Activated naive CD4-positive, alpha-beta T cell treated with Interleukin-2 at 50 U/mL for 16 hours (primary cell): ENCODE measurements at regions not wholly inside any gene's neighbourhood (a gene's known extent, or its start where the extent isn't known, plus 50 kb on each side); places are given as distances from the start of the nearest gene placed in this dataset.
"Not testable (repeated sequence)": the region's sequence is repeated elsewhere in the genome, so short reads cannot be mapped to it uniquely, and the experiment has no call there.

ENCODE experiments used
- DNase-seq: peaks from one replicate; pipeline ENCODE4 v3.0.0-alpha.2; 2020

DNA sequence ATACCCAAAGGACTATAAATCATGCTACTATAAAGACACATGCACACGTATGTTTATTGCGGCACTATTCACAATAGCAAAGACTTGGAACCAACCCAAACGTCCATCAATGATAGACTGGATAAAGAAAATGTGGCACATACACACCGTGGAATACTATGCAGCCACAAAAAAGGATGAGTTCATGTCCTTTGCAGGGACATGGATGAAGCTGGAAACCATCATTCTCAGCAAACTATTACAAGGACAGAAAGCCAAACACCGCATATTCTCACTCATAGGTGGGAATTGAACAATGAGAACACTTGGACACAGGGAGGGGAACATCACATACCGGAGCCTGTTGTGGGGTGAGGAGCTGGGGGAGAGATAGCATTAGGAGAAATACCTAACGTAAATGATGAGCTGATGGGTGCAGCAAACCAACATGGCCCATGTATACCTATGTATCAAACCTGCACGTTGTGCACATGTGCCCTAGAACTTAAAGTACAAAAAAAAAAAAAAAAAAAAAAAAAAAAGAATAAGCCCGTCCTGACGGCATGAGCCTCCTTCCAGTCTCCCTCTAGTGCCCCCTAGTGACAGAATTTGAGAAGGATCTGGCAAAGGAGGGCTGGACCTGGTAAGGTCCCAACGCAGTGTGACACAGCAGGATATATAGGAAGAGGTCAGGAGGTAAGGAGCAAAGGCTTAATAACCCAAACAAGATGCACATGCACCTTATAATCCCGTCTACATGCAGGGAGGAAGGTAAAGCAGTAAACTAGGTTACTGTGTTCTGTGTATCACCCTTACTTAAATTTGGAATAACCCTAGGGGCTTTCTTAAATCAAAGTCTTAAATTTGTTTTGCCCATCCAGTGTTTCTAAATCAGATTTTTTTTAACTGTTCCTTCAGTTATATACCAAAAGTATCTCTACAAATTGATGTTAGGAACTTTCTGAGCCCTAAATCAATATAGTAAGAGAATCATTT is 214.8 kb downstream of the UNC5CL start:
- not testable (repeated sequence) for DNase-seq

- DNase-seq, result no peak
Measured at GRCh38 chr6:40822619-40823018, 216.4 kb downstream of the UNC5CL start.

DNA sequence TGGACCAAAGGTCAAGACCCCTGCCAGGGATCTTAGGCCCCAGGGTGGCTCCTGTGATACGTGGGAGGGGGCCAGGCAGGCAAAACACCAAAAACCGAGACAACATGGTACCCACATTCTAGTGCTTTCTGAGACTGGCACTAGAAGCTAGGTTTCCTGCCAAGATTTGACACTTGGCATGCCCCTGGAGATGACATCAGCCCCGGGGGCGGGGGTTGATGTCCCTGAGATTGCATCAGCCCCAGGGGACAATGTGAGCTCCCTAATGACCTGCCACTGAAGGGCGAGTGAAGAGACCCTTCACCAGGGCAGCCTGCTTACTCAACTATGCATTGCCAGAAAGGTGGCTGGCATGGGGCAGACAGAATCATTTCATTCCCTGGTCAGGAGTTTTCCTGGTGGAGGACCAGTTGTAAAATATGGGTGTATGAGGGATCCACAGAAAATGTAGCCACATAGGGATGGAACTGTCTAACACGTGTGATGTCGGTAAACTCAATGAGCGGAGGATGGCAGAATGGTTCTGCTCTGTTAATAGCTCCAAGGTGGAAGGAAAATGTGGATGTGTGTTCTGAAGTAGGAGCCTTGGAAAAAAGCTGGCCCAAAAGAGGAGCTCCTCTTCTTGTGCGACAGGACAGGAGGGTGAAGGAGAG is 219.7 kb downstream of the UNC5CL start:
- DNase-seq, result no peak

DNA sequence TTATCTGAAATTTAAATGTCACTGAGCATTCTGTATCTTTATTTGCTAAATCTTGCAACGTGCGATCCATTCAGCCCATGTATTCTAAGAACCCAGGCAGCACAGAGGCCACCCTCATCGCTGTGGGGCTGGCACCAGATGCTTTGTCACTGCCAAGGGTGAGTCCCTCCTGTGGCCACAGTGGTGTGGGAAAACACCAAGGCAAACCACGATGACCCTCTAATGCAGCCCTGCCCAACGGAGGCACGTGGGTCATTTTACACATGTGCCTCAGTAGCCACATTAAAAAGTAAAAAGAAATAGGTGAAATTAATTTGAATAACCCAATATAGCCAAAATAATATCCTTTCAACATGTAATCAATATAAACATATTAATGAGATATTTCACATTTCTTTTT is 221.7 kb downstream of the UNC5CL start:
- DNase-seq, result no peak

DNA sequence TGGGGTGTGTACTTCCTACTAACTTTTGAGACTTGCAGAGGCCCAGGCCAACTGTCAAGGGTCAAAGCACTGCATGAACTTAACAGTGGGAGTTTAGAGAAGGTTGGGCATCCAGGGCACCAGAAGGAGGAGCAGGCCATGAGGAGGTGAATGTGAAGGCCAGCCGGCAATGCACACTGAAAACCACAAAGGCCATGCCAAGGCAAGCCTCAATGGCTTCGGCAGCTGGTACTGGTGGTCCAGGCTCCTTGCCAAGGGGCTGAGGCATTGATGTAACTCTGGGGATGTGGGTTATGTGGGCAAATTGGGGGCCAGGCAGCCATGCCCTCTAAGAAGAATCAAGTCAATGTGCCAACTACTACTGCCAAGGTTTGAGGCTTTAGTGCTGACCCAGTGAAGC is 222.4 kb downstream of the UNC5CL start:
- DNase-seq, result no peak

DNA sequence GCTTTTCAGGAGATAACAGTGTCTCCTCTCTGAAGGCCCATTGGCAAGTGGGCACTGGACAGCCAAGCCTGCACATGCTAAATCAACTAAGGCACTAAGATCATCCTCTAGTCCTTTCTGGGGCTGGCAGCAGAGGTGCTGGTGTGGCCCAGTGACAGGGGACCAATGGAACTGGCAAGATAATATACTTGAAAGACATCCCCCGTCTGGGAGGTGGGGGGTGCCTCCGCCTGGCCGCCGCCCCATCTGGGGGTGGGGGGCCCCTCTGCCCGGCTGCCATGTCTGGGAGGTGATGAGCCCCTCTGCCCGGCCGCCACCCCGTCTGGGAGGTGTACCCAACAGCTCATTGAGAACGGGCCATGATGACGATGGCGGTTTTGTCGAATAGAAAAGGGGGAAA is 223.3 kb downstream of the UNC5CL start:
- no peak for DNase-seq

DNA sequence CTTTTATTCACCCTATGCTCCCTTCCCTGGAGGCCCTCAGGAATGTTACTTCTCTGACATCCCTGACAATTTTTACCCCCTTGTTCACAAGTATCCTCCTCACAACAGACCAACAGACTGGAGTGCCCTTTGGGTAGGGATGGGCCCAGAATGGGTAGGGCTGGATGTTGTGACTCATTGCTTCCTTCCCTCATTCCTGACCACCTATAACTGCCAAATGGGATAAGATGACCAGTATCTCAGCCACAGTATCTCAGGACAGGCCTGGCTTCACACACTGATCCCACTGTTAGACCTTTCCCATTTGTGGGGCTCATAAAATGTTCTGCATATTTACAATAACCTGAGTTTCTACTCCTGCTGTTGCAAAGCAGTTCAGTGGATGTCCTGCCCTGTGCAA is 223.0 kb upstream of the LRFN2 start:
- DNase-seq, result no peak

DNA sequence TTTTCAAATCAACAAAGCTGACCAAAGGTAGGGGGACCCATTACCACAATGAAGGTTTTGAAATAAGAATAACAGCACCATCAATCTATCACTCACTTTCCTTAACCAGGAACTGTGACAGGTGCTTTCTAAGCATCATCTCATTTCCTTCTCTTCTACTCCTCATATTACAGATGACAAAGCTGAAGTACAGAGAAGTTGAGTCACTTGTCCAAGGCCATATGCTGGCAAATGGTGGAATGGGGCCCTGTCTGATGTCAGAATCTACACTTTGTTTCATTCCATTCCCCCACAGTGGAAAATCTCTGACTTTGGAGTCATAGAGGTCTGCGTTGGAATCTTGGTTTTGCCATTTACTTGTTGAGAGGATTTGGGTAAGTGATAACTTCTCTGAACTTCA is 222.5 kb upstream of the LRFN2 start:
- no peak for DNase-seq

DNA sequence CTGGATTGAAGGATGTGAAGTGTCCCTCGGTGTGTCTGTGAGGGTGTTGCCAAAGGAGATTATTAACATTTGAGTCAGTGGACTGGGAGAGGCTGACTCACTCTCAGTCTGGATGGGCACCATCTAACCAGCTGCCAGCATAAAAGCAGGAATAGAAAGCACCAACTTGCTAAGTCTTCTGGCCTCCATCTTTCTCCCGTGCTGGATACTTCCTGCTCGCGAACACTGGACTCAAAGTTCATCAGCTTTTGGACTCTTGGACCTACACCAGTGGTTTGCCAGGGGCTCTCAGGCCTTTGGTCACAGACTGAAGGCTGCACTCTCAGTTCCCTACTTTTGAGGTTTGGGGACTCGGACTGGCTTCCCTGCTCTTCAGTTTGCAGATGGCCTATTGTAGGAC is 220.3 kb upstream of the LRFN2 start:
- no peak for DNase-seq

DNA sequence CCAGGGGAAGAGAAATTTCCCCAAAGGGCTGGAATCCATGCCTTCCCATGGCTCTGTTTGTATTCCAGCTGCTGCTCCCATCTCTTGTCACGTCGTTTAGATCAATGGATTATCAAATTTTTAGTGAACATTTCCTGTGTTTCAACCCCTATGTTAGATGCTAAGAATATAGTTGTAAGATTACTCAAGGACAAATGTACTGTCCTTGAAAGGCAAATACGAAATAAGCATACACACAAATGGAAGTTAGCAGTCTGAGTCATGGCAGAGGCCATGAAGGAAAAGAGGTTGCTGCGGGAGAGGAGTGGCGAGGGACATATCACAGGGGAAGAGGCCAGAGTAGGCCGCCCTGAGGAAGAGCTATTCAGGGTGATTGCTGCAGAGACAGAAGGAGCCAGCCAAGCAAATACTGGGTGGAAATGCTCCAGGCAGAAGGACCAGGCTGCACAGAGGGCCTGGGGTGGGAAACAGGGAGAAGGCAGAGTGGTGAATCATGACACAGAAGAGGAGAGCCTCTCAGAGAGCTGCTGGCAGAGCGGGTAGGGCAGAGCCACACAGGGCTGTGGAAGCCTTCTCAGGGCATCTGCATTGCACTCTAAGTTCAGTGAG is 219.2 kb upstream of the LRFN2 start:
- DNase-seq, result no peak

DNA sequence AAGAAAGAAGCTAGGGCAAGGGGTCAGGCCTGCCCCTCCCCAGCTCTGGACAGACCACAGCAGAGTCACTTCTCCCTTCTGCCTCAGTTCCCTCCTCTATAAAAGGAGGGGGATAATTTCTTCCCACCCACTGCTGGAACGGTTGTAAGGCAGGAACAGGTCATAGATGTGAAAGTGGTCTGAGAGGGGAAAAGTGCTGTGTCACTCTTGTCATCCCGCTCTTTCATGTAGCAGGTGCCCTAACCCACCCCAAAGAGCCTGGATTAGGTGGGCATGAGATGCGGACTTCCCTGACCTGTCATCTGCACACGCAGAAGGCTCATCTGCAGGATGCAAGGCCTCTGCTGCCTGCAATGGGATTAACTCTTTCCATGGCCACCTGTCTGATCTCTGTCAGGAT is 218.2 kb upstream of the LRFN2 start:
- DNase-seq, result no peak

- no peak for DNase-seq
Measured at GRCh38 chr6:40804905-40805304, 217.7 kb upstream of the LRFN2 start.

DNA sequence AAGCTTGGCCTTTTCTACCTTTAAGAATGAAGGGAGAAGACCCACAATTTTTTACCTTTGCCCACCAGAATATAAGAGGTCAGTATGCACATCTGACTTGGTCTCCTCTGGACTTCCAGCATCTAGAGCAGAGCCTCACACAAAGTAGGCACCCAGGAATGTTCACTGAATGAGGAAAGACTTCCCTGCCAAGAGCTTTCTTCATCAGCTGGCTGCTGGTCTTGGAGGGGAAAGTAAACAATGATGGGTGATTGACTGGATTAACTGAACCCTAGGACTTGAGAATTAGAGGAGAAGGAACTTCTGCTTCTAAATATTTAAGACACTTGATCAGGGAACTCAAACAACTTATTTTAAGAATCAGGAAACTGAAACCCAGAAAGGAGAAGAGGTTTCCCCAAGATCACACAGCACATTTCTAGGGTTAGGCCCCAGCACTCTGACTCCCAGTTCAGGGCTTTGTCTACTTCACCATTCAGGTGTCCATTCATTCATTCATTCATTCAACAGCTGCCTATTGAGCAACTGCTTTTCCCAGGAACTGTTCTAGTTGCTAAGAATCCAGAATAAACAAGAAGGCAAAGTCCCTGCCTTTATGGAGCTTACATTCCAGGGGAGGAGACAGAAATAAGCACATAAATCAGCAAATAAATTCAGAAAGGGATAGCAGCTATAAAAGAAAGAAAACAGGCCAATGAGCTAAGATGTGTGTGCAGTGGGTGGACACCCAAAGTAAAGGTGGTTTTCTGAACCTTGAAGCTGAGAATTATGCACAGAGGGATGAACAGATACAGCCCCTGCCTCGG is 216.9 kb upstream of the LRFN2 start:
- no peak for DNase-seq

GRCh38 chr6:40802481-40802880 is 215.3 kb upstream of the LRFN2 start:
- no peak for DNase-seq

DNA sequence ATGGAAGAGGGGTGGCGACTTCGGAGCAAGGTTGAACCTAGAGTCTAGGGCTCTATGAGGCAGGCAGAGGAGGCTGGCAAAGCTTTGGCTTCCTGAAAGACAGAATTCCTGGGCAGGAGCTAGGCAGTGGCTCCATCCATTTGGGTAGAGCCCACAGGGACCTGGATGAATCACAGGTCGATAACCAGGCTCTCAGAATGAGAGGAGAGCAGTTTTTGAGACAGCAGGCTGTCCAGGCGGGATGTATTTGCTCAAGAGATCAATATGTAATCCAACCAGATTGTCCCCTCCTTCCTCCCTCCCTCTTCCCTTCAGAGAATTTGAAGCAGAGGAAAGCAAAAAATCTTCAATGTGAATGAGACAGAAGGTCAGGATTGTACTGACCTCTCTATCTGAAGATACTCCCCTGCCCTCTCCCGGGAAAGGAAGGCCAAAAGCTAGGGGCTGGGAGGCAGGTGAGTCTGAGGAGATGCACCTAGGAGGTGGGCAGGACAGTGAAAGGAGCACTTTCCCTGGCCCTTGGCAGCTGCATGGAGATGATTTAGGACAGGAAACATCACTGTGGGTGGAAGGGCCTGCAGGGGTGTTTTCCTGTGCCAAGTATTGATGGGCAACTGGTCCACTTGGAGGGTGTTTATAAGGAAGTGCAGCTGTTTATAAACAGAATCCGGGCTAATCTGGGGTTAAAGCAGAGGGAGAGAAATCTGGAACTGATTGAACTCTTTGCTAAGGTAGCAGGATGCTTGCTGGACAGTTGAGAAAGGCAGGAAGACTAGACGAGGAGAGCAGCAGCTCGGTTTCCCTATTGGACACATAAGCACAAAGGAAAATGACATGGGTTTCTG is 212.4 kb upstream of the LRFN2 start:
- DNase-seq, result no peak

- no peak for DNase-seq
Measured at GRCh38 chr6:40798069-40798770, 211.1 kb upstream of the LRFN2 start.

DNA sequence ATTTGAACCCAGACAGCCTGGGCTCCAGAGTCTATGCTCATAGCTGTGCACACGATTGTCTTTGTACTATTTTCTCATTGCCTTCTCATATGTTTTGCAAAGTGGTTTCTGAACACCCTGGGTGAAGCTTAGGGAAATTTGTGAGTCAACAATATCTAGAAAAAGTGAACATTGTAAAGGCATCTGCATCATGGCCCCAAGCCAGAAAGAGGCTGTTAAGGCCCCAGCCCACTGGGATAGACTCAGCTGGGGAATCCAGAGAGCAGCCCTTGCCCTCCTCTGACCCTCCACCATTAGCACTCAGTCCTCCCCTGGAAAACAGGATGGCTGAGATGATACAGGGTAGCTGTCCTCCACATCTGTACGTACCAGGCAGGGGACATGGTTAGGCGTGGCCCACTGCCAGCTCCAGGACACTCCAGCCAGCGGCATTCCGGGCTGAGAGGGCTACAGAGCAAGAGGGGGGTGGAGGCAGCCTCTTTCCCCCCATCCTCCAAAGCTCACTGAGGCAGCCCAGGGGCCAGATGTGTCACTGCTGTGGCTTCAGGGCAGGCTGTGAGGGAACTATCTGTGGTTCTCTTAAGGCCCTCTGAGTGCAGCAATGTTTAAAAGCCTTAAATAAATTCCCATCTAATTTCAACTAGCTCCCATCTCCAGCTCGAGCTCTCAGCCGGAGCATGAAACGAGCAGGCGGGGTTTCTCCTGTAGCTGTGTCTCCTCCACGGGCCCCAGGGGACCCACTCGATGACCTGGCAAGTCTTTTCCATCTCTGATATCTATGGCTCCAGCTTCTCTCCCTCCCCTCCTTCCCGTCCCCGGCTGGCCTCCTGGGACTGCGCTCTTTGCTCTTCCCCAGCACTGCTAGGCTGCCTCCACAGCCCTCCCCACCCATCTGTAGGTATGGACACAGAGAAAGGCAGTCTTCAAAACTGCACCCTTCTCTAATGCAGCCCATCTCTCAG is 209.4 kb upstream of the LRFN2 start:
- no peak for DNase-seq

GRCh38 chr6:40794586-40794985 is 207.4 kb upstream of the LRFN2 start:
- DNase-seq, result no peak

GRCh38 chr6:40792183-40792582 is 205.0 kb upstream of the LRFN2 start:
- no peak for DNase-seq

DNA sequence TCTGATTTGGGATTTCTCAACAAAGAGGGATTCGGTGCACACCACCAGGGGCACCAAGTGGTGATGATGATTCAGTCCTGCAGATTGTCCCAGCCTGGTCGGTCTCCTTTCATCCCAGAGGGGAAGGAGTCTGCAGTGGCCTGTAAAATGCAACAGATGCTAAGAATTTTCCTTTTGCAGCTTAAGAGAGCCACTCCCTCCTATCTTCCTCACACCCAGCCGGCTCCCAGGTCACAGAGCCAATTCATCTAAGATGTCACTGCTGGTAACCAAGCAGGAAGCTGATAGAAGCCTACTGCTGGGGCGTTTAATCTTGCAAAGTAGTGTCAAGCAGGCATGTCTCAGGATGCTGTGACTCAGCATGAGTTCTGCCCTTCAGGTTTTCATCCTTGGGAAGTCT is 203.8 kb upstream of the LRFN2 start:
- no peak for DNase-seq
